ENCODE measurements at regions not wholly inside any gene's neighbourhood (a gene's known extent, or its start where the extent isn't known, plus 50 kb on each side); places are given as distances from the start of the nearest gene placed in this dataset.

GRCh38 chr12:24138041-24138440, 188.6 kb upstream of the SOX5 start:
- H2AFZ ChIP-seq (replicated peaks; ENCODE audit: low read length, poor library complexity), result no peak overlapping the region
- H4K20me1 ChIP-seq (ENCODE audit: insufficient read depth, low read length), result no peaks in the 10 kb centered on the region
- ChIA-PET CTCF (no interaction called here), POLR2A (ENCODE audit: unreplicated experiment) (no interaction called here)
- H4K5ac ChIP-seq (ENCODE audit: low read depth, low read length), result no peak overlapping the region
- ATAC-seq (ENCODE audit: low read depth), result no peak
- no peak overlapping the region for H3K56ac ChIP-seq (ENCODE audit: extremely low read depth, insufficient read depth, low read length)
- in situ Hi-C loops (cut with MboI; ENCODE audit: low sequenced_read_pairs), result no loop called here
- no peak overlapping the region for H4K8ac ChIP-seq (ENCODE audit: low read depth in 2 of 2, low read length in 2 of 2)
- peaks cover 0 to 10% of the 10 kb centered on the region in 2 experiments; a peak in 2 of 4 replicates for H3K79me1 ChIP-seq (ENCODE audit: low read depth in 1 of 2, low read length in 2 of 2)
- H2BK5ac ChIP-seq (ENCODE audit: low read depth, low read length, poor library complexity, severe bottlenecking), result no peak overlapping the region
- no peak overlapping the region for H2BK15ac ChIP-seq (ENCODE audit: low read depth, low read length)
- DNase-seq, result no peak
- no peak overlapping the region for H3K27ac ChIP-seq (ENCODE audit: insufficient read depth, low read length)
- no peak overlapping the region for H3K9ac ChIP-seq (ENCODE audit: low read depth, low read length)
- no peak overlapping the region for H2BK120ac ChIP-seq (ENCODE audit: low read depth, low read length)
- no peak overlapping the region for H3K4me2 ChIP-seq (ENCODE audit: low read depth, low read length)
- H3K27me3 ChIP-seq (ENCODE audit: control insufficient read depth, insufficient read depth, low read length), result no peaks in the 10 kb centered on the region
- no peak overlapping the region for H3K4ac ChIP-seq (ENCODE audit: low read depth, low read length)
- no peak overlapping the region for H2AK9ac ChIP-seq (replicated peaks; ENCODE audit: low read depth, low read length, poor library complexity)
- WGBS, 2 experiments (ENCODE audit: extremely low coverage in 2 of 2, insufficient read length in 1 of 2), result no CpG with 5 or more reads among the region's 6 CpGs
- TF ChIP-seq MXI1 (IDR thresholded peaks at IDR 0.05; ENCODE audit: borderline replicate concordance, low read depth, low read length) (no peak), RCOR1 (IDR thresholded peaks at IDR 0.05; ENCODE audit: insufficient replicate concordance, low read length) (no peak), POLR2A (IDR thresholded peaks at IDR 0.05; ENCODE audit: low read depth, low read length) (no peak), NFE2L2 (IDR thresholded peaks at IDR 0.05; ENCODE audit: low read depth, low read length) (no peak), SMC3 (IDR thresholded peaks at IDR 0.05; ENCODE audit: low read depth, low read length) (no peak), BHLHE40 (IDR thresholded peaks at IDR 0.05; ENCODE audit: low read depth, low read length) (no peak), FOS (IDR thresholded peaks at IDR 0.05; ENCODE audit: low read depth, low read length) (no peak), CEBPB (IDR thresholded peaks at IDR 0.05; ENCODE audit: low read depth, low read length) (no peak)
- TF ChIP-seq, protein P1, sequence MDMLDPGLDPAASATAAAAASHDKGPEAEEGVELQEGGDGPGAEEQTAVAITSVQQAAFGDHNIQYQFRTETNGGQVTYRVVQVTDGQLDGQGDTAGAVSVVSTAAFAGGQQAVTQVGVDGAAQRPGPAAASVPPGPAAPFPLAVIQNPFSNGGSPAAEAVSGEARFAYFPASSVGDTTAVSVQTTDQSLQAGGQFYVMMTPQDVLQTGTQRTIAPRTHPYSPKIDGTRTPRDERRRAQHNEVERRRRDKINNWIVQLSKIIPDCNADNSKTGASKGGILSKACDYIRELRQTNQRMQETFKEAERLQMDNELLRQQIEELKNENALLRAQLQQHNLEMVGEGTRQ (IDR thresholded peaks at IDR 0.05; ENCODE audit: low read depth, low read length), result no peak
- no peak overlapping the region for H3K4me3 ChIP-seq (ENCODE audit: insufficient read depth, low read depth, low read length)
- H4K91ac ChIP-seq (ENCODE audit: insufficient read depth, low read depth, low read length), result no peak overlapping the region
- dilution Hi-C loops (cut with HindIII; ENCODE audit: low sequenced_read_pairs, unreplicated experiment), result no loop called here
- no peak overlapping the region for H3K18ac ChIP-seq (ENCODE audit: low read depth, low read length)
- H2AK5ac ChIP-seq (ENCODE audit: low read depth, low read length), result no peak overlapping the region
- no peak overlapping the region for H3K14ac ChIP-seq (replicated peaks; ENCODE audit: low read depth, low read length)
- intact Hi-C loops (cut with micrococcal nuclease), result no loop called here
- no peaks in the 10 kb centered on the region for H3K9me3 ChIP-seq (ENCODE audit: control insufficient read depth, insufficient read depth, low read length)
- no peaks in the 10 kb centered on the region for H3K36me3 ChIP-seq (ENCODE audit: control insufficient read depth, insufficient read depth, low read length)
- no TSS peak for BruUV-seq (replicated peaks)
- H3K4me1 ChIP-seq (ENCODE audit: control insufficient read depth, insufficient read depth, low read length), result peaks cover 5% of the 10 kb centered on the region
- peaks cover 2% of the 10 kb centered on the region; the same call in 1 of the 2 replicates for H3K9me1 ChIP-seq (ENCODE audit: insufficient read depth, low read length)
- H3K23ac ChIP-seq (ENCODE audit: low read depth, low read length), result no peak overlapping the region
- H2BK20ac ChIP-seq (ENCODE audit: low read depth, low read length), result no peak overlapping the region

All from IMR-90 (cell line).